GM21619 (cell line): ENCODE measurements at regions not wholly inside any gene's neighbourhood (a gene's known extent, or its start where the extent isn't known, plus 50 kb on each side); places are given as distances from the start of the nearest gene placed in this dataset.

Source experiments
- ATAC-seq: cut with Tn5 transposase; IDR thresholded peaks from one replicate; pipeline ENCODE4 v1.9.1; 2021; ENCODE audit not compliant: unreplicated experiment

- no peak for ATAC-seq
Measured at GRCh38 chr11:122323754-122324421, 207.9 kb upstream of the BLID start.

GRCh38 chr11:122322329-122322728 lies 206.3 kb upstream of the BLID start:
- no peak for ATAC-seq

- no peak for ATAC-seq
Measured at GRCh38 chr11:122320671-122321070, 204.7 kb upstream of the BLID start.

- ATAC-seq = no peak
Measured at GRCh38 chr11:122319691-122320620, 203.9 kb upstream of the BLID start.

- no peak for ATAC-seq
Measured at GRCh38 chr11:122319085-122319484, 203.1 kb upstream of the BLID start.

- ATAC-seq = no peak
Measured at GRCh38 chr11:122317305-122317704, 201.3 kb upstream of the BLID start.

- ATAC-seq = no peak
Measured at GRCh38 chr11:122313581-122313980, 197.6 kb upstream of the BLID start.

GRCh38 chr11:122311216-122311755 lies 195.3 kb upstream of the BLID start:
- no peak for ATAC-seq

- no peak for ATAC-seq
Measured at GRCh38 chr11:122310766-122311165, 194.8 kb upstream of the BLID start.

GRCh38 chr11:122309262-122309925 lies 193.4 kb upstream of the BLID start:
- ATAC-seq = no peak

GRCh38 chr11:122308226-122308625 lies 192.2 kb upstream of the BLID start:
- no peak for ATAC-seq

- no peak for ATAC-seq
Measured at GRCh38 chr11:122307476-122308035, 191.5 kb upstream of the BLID start.

GRCh38 chr11:122306831-122307391 lies 190.9 kb upstream of the BLID start:
- no peak for ATAC-seq

GRCh38 chr11:122305426-122306320 lies 189.7 kb upstream of the BLID start:
- ATAC-seq = no peak

- no peak for ATAC-seq
Measured at GRCh38 chr11:122304973-122305372, 189.0 kb upstream of the BLID start.

GRCh38 chr11:122304306-122304705 lies 188.3 kb upstream of the BLID start:
- no peak for ATAC-seq

- ATAC-seq = no peak
Measured at GRCh38 chr11:122294041-122294440, 178.0 kb upstream of the BLID start.

- no peak for ATAC-seq
Measured at GRCh38 chr11:122293296-122294023, 177.4 kb upstream of the BLID start.

- ATAC-seq = no peak
Measured at GRCh38 chr11:122287401-122287800, 171.4 kb upstream of the BLID start.
